ENCODE measurements at regions not wholly inside any gene's neighbourhood (a gene's known extent, or its start where the extent isn't known, plus 50 kb on each side); places are given as distances from the start of the nearest gene placed in this dataset.

DNA sequence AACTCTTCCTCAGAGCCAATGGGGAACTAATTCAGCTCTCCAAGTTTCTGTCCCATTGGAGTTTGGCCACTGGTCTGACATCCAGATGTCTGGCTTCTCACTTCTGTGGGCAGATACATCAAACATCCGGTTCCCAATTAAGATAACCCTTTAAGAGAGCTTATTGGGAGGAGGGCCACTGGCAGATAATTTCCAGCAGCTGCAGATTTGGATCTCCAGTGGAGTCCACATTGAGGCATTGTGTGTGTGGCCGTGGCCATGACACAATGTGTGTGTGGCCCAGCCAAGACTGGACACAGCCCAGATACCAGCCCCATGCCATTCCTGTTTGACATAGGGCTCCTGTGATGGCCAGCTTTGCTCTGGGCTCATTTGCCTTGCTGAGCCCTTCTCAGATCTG lies 110.5 kb upstream of the MAP1B start:
- H3K27ac ChIP-seq (replicated peaks in 1 of 4): no peak overlapping the region
- no peaks in the 10 kb centered on the region for H3K9me3 ChIP-seq
- no peaks in the 10 kb centered on the region for H3K27me3 ChIP-seq
- H3K4me3 ChIP-seq: no peak overlapping the region
- peak; percentile 86 for DNase-seq (ENCODE audit: extremely low spot score)
- intact Hi-C loops (cut with DNase I): no loop called here
- TF ChIP-seq EP300 (IDR thresholded peaks at IDR 0.05) (no peak), POLR2AphosphoS5 (IDR thresholded peaks at IDR 0.05) (no peak), POLR2A (IDR thresholded peaks at IDR 0.05; ENCODE audit: low read depth) (no peak)
- TF ChIP-seq, protein P1, sequence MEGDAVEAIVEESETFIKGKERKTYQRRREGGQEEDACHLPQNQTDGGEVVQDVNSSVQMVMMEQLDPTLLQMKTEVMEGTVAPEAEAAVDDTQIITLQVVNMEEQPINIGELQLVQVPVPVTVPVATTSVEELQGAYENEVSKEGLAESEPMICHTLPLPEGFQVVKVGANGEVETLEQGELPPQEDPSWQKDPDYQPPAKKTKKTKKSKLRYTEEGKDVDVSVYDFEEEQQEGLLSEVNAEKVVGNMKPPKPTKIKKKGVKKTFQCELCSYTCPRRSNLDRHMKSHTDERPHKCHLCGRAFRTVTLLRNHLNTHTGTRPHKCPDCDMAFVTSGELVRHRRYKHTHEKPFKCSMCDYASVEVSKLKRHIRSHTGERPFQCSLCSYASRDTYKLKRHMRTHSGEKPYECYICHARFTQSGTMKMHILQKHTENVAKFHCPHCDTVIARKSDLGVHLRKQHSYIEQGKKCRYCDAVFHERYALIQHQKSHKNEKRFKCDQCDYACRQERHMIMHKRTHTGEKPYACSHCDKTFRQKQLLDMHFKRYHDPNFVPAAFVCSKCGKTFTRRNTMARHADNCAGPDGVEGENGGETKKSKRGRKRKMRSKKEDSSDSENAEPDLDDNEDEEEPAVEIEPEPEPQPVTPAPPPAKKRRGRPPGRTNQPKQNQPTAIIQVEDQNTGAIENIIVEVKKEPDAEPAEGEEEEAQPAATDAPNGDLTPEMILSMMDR (IDR thresholded peaks at IDR 0.05): no peak
- WGBS: 82% methylated on average over 1 of the region's 2 CpGs
- no peaks in the 10 kb centered on the region for H3K4me1 ChIP-seq
- H3K36me3 ChIP-seq: no peaks in the 10 kb centered on the region

DNA sequence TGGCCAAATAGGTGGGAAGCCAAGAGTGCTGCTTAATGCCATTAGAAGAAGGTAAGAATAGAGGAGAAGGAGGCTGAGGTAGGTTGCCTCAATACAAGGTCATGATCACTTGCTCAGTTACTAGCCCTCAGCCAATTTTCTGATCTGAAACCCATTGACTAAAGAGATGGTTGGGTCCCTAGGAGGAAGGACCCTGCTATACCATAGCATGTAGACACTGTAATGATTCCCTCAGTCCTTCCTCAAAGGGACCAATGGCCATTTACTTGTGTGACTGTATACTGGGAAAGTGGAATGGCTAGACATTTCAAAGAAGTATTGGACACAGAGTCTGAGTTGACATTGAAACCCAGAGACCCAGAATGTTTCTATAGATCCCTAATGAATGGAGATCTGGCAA lies 108.5 kb upstream of the MAP1B start:
- Histone ChIP-seq H3K27ac (replicated peaks in 1 of 4) (no peak overlapping the region), H3K9me3 (no peaks in the 10 kb centered on the region), H3K27me3 (no peaks in the 10 kb centered on the region), H3K4me3 (no peak overlapping the region), H3K4me1 (no peaks in the 10 kb centered on the region), H3K36me3 (no peaks in the 10 kb centered on the region)
- intact Hi-C loops (cut with DNase I): no loop called here
- peak; percentile 68 for DNase-seq (ENCODE audit: extremely low spot score)
- TF ChIP-seq, protein P1 (IDR thresholded peaks at IDR 0.05): no peak
- TF ChIP-seq EP300 (IDR thresholded peaks at IDR 0.05): no peak

DNA sequence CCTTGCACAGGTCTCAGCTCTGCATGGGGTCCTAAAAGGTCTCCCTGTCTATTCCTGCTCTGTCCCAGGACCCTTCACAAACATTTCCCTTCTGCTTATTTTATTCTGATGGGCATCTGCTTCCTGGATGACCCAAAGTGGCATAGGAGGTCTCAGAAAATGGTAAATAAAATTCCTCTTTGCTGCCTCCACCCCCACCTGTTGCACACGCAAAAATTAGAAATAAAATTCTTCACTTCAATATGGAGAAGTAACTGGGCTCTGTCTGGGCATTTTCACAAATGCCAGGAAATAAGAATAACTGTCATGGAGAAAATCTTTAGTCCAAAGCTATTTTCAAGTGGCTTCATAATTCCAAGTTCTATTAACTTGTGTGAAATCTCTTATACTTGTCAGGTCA lies 106.6 kb upstream of the MAP1B start:
- Histone ChIP-seq H3K27ac (replicated peaks in 1 of 4) (no peak overlapping the region), H3K4me3 (no peak overlapping the region), H3K9me3 (no peaks in the 10 kb centered on the region), H3K4me1 (no peaks in the 10 kb centered on the region), H3K27me3 (no peaks in the 10 kb centered on the region), H3K36me3 (no peaks in the 10 kb centered on the region)
- no peak for DNase-seq (ENCODE audit: extremely low spot score)
- intact Hi-C loops (cut with DNase I): no loop called here
- WGBS: 77% methylated on average over 1 of the region's 1 CpG
- TF ChIP-seq POLR2A (IDR thresholded peaks at IDR 0.05; ENCODE audit: low read depth): no peak
- TF ChIP-seq, protein P1 (IDR thresholded peaks at IDR 0.05): no peak
- no peak for TF ChIP-seq POLR2AphosphoS5 (IDR thresholded peaks at IDR 0.05)
- no peak for TF ChIP-seq EP300 (IDR thresholded peaks at IDR 0.05)

DNA sequence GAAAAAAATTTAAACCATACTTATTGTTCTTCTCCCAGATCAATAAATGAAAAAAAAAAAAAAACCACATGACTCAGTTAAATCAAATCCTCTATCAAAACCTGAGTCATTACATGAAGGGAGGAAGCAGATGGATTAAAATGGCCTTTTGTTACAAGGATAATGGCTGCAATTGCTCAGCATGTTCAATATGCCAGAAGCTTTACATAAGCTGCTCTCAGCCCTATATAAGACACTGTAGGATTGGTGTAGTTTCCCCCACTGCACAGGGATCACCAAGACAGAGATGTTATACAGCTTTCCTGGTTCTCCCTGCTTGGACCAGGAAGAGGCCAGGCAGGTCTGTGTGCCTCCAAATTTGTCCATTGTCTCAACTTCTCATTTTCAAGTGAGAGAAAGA lies 101.6 kb upstream of the MAP1B start:
- Histone ChIP-seq H3K27ac (replicated peaks in 1 of 4) (no peak overlapping the region), H3K4me1 (no peaks in the 10 kb centered on the region), H3K36me3 (no peaks in the 10 kb centered on the region), H3K9me3 (no peaks in the 10 kb centered on the region), H3K4me3 (no peak overlapping the region), H3K27me3 (no peaks in the 10 kb centered on the region)
- TF ChIP-seq POLR2A (IDR thresholded peaks at IDR 0.05; ENCODE audit: low read depth): no peak
- no peak for TF ChIP-seq POLR2AphosphoS5 (IDR thresholded peaks at IDR 0.05)
- no peak for TF ChIP-seq EP300 (IDR thresholded peaks at IDR 0.05)
- TF ChIP-seq, protein P1 (IDR thresholded peaks at IDR 0.05): no peak
- DNase-seq (ENCODE audit: extremely low spot score): no peak
- intact Hi-C loops (cut with DNase I): no loop called here

DNA sequence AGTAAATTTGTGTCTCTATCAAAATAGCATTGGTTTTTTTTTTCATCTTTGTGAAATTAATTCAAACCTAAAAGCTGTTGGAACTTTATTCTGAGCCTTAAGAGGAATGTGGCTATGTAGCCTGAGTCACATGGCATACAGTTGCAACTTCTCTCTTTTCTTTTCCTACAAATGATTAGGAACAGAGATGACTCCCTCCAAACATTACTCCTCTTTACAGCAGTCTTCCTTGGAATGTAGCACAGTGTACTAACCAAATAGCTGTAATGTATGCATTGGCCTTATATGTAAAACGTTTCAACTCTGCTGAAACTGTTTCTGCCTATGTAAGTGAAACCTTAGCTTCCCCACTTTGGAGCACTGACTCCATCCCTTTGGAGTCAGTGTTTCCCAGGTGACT lies 100.9 kb upstream of the MAP1B start:
- Histone ChIP-seq H3K4me1 (no peaks in the 10 kb centered on the region), H3K27me3 (no peaks in the 10 kb centered on the region), H3K36me3 (no peaks in the 10 kb centered on the region), H3K27ac (replicated peaks in 1 of 4) (no peak overlapping the region), H3K4me3 (no peak overlapping the region), H3K9me3 (no peaks in the 10 kb centered on the region)
- 36% methylated on average over 1 of the region's 1 CpG for WGBS
- DNase-seq (ENCODE audit: extremely low spot score): no peak
- TF ChIP-seq EP300 (IDR thresholded peaks at IDR 0.05): no peak
- no peak for TF ChIP-seq POLR2AphosphoS5 (IDR thresholded peaks at IDR 0.05)
- TF ChIP-seq POLR2A (IDR thresholded peaks at IDR 0.05; ENCODE audit: low read depth): no peak
- TF ChIP-seq, protein P1 (IDR thresholded peaks at IDR 0.05): no peak
- intact Hi-C loops (cut with DNase I): no loop called here

Measured in esophagus muscularis mucosa (tissue), 4 donors.